HG02938 (cell line): ENCODE measurements at regions not wholly inside any gene's neighbourhood (a gene's known extent, or its start where the extent isn't known, plus 50 kb on each side); places are given as distances from the start of the nearest gene placed in this dataset.

Experiments
- ATAC-seq: cut with Tn5 transposase; IDR thresholded peaks from one replicate; pipeline ENCODE4 v1.9.1; 2021; ENCODE audit warnings: mild to moderate bottlenecking, moderate library complexity; ENCODE audit not compliant: unreplicated experiment

DNA sequence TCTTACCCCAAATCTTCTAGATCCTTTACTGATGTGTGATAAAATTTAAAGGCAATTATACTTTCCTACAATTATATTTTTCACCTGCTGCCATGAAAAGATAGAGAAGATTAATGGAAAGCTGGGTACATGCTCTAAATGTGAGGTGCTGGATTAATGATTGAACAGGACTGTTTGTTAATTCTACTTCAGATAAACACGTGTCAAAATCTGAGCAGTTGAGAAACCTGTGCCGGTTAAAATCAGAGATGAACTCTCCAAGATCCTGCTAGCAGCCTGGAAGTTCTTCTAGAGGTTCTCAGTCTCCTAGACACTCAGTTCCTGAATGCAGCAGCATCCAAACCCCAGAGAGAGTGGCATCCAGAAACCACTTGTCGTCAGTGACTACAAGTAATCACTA lies 69.2 kb downstream of the INHBA start:
- ATAC-seq, result no peak

DNA sequence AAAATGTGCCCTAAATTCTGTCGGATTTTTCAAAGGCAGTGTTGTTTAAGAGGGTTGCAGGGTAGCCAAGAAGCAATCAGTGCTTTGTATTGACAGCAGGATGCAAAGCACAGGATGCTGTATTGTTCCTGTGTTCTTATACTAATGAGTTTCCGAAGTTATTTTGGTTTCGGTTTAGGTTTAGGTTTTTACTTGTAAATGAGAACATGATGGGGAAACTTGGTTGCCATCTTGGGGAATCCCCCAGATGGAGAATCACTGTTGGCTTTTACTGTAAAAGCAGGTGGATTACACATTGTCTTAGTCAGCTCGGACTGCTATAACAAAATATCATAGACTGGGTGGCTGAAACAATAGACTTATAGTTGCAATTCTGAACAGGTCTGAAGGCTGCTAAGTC lies 72.1 kb downstream of the INHBA start:
- ATAC-seq, result peak; percentile 87

- ATAC-seq, result no peak
Observed at GRCh38 chr7:41629711-41630111, 73.2 kb downstream of the INHBA start.

- ATAC-seq, result no peak
Observed at GRCh38 chr7:41628901-41629300, 74.0 kb downstream of the INHBA start.

- ATAC-seq, result no peak
Observed at GRCh38 chr7:41627645-41628298, 75.1 kb downstream of the INHBA start.

GRCh38 chr7:41624818-41625217 lies 78.1 kb downstream of the INHBA start:
- no peak for ATAC-seq

DNA sequence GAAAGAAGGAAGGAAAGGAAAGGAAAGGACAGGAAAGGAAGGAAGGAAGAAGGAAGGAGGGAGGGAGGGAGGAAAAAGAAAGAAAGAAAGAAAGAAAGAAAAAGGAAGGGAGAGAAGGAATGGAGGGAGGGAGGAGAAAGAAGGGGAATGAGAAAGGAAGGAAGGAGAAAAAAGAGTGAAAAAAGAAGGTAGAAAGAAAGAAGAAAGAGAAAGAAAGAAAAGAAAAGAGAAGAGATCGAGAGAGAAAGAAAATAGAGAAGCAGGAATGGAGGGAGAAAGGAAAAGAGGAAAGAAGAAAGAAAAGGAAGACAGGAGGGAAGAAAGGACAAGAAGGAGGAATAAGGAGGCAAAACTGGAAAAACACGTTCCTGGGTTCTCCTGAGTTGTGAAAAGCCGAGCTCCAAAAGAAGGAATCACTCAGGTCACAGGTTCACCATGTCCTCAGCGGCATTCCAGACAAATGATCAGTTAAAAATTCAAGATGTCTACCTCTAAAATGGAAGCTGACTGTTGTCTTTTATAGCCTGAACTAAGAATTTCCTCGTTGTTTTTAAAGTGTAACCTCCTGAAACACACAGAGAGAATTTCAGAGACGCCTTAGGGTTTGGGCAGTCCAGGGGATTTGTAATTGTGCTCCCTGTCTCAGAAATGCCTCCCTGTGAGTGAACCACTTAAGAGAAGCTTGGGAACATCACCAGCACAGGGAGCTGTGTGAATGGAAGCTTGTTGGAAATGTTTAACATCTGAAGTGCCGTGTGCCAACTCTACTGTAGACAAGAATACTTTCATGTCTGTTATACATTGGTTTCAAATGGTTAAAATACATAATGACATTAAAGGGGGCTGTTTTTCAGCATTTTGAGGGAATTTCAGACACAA lies 80.7 kb downstream of the INHBA start:
- no peak for ATAC-seq

GRCh38 chr7:41617987-41618386 lies 84.9 kb downstream of the INHBA start:
- ATAC-seq, result no peak

- ATAC-seq, result no peak
Observed at GRCh38 chr7:41612798-41613197, 90.1 kb downstream of the INHBA start.

- no peak for ATAC-seq
Observed at GRCh38 chr7:41612386-41612785, 90.5 kb downstream of the INHBA start.

DNA sequence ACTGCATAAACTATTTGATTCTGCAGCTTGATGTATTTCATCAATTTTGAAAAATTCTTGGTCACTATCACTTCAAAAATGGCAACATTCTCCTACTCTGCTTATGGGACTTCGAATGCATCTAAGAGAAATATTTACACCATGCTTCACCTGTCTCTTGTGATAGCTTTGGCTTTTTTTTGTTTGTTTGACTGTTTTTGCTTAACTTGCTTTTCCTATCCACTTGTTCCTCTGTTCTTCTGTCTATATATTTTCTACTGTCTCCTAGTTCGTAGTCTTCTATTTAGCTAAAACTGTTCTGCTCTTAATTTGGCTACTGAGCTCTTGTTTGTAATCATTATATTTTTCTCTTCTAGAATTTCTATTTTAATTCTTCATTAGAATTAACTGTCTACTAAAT lies 94.4 kb downstream of the INHBA start:
- no peak for ATAC-seq

- ATAC-seq, result no peak
Observed at GRCh38 chr7:41603985-41604384, 98.9 kb downstream of the INHBA start.

GRCh38 chr7:41599760-41600159 lies 103.1 kb downstream of the INHBA start:
- ATAC-seq, result no peak

- ATAC-seq, result no peak
Observed at GRCh38 chr7:41592794-41593193, 110.1 kb downstream of the INHBA start.

GRCh38 chr7:41592236-41592635 lies 110.7 kb downstream of the INHBA start:
- ATAC-seq, result no peak

- ATAC-seq, result no peak
Observed at GRCh38 chr7:41590986-41591385, 111.9 kb downstream of the INHBA start.

DNA sequence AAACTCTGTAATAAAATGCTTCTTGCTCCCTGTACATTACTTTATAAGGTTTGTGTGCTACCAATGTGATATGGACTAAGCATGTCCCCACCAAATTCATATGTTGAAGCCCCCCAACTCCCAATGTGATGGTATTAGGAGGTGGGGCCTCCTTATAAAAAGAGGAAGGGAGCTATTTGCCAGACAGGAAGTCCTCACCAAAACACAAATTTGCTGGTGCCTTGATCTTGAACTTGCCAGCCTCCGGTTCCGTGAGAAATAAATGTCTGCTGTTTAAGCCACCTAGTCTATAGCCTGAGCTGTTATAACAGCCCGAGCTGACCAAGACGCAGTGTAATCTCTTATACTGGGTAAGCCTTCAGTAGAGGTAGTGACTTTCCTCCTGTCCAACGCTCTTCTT lies 114.5 kb downstream of the INHBA start:
- ATAC-seq, result no peak

DNA sequence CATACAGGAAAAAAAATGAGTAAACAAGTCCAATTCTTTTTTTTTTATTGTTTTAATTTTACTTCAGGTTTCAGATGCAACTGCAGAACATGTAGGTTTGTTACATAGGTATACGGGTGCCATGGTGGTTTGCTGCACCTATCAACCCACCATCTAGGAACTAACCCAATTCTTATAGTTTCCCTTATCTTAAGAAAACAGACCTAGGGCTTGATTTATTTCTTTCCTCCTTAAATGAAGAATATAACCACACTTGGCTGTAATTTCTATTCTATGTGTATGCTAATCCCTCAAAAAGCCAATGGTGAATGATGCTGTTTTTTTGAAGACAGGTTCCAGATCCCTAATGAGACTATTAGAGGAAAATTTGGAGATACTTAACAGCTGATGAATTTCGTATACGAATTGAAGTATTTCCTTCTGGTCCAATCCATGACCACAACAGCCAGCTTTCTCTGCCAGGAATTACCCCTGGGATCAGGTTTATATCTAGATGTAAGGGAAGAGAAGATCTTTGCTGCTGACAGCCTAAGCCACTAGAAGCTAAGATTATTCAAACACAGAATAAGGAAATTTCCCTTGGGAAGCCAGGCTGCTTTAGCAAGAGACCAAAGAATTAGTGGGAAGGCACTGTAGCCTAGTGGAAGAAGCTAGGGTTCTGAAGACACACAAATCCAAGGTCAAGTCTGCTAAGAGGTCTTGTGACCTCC lies 115.8 kb downstream of the INHBA start:
- ATAC-seq, result no peak

GRCh38 chr7:41584746-41585145 lies 118.1 kb downstream of the INHBA start:
- no peak for ATAC-seq

DNA sequence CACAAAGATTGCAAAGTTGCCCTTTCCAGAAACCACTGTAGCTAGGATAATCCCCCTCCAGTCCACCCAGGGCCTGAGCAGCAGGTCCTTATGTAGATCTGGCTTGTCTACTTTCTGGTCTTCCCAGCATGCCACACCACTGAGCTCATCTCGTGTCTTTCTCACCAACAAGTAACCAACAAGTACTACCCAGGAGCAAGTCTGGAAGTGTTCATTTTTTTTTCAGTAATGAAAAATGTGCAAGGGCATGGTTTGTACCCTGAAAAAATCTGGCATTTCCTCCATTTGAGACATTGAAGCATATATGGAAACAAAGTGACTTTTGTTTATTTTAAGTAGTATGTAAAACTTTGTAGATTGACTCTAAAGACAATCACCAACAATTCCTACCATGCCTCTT lies 120.8 kb downstream of the INHBA start:
- no peak for ATAC-seq

- ATAC-seq, result no peak
Observed at GRCh38 chr7:41581041-41581440, 121.8 kb downstream of the INHBA start.
